DND-41 (cell line): ENCODE measurements at regions not wholly inside any gene's neighbourhood (a gene's known extent, or its start where the extent isn't known, plus 50 kb on each side); places are given as distances from the start of the nearest gene placed in this dataset.

Experiments used
- ATAC-seq: fragments of 200-7000 bp; cut with Tn5 transposase; 3 replicates; pipeline ENCODE4 v1.9.1; 2021; ENCODE audit warnings: low read depth; ENCODE audit not compliant: insufficient read depth
- DNase-seq: peaks from one replicate; pipeline ENCODE4 v3.0.0-alpha.2; 2020
- H2AFZ ChIP-seq: 2 replicates; pipeline ENCODE4 v1.6.0; 2012; ENCODE audit warnings: low read depth, low read length
- H3K27ac ChIP-seq: 2 replicates; pipeline ENCODE4 v1.5.1; 2012; ENCODE audit warnings: low read length, inconsistent platforms
- H3K27me3 ChIP-seq: fragments of 200-600 bp; sonication (generic); 2 replicates; pipeline ENCODE4 v1.6.0; 2012; ENCODE audit warnings: low read length, mild to moderate bottlenecking, inconsistent platforms; ENCODE audit not compliant: insufficient read depth, poor library complexity
- H3K36me3 ChIP-seq: 2 replicates; pipeline ENCODE4 v1.5.1; 2012; ENCODE audit warnings: low read length, inconsistent platforms; ENCODE audit not compliant: insufficient read depth
- H3K4me1 ChIP-seq: 2 replicates; pipeline ENCODE4 v1.5.1; 2012; ENCODE audit warnings: mild to moderate bottlenecking, low read length; ENCODE audit not compliant: insufficient read depth
- H3K4me2 ChIP-seq: 2 replicates; pipeline ENCODE4 v1.6.0; 2012; ENCODE audit warnings: mild to moderate bottlenecking, moderate library complexity, low read length, inconsistent platforms; ENCODE audit not compliant: insufficient read depth
- H3K4me3 ChIP-seq, 2 experiments: fragments of 200-600 bp in 1 of 2; shearing (Covaris generic) in 1 of 2; 2 replicates each; pipeline ENCODE4 v1.5.1; 2012 to 2016; ENCODE audit warnings: inconsistent platforms in 2 of 2, low read length in 2 of 2, mild to moderate bottlenecking in 2 of 2, low read depth in 1 of 2, moderate library complexity in 1 of 2
- H3K79me2 ChIP-seq: 2 replicates; pipeline ENCODE4 v1.6.0; 2012; ENCODE audit warnings: low read length, inconsistent platforms; ENCODE audit not compliant: insufficient read depth
- H3K9ac ChIP-seq: 2 replicates; pipeline ENCODE4 v1.6.0; 2012; ENCODE audit warnings: low read depth, mild to moderate bottlenecking, inconsistent platforms, low read length, moderate library complexity
- H3K9me3 ChIP-seq: 2 replicates; pipeline ENCODE4 v1.5.1; 2012; ENCODE audit warnings: low read length, moderate library complexity, mild to moderate bottlenecking, inconsistent platforms; ENCODE audit not compliant: insufficient read depth, severe bottlenecking
- H4K20me1 ChIP-seq: 2 replicates; pipeline ENCODE4 v1.6.0; 2012; ENCODE audit warnings: low read length; ENCODE audit not compliant: insufficient read depth
- CTCF ChIP-seq: IDR thresholded peaks from 2 replicates; pipeline ENCODE4 v1.5.1; 2012; ENCODE audit warnings: borderline replicate concordance, low read length, moderate library complexity, mild to moderate bottlenecking; ENCODE audit not compliant: poor library complexity, severe bottlenecking; ENCODE audit errors: extremely low read depth
- EZH2 ChIP-seq: IDR thresholded peaks from 3 replicates; pipeline ENCODE4 v1.6.1; 2012; ENCODE audit warnings: borderline replicate concordance, low read depth, mild to moderate bottlenecking, moderate library complexity, low read length, inconsistent platforms; ENCODE audit not compliant: severe bottlenecking

- Histone ChIP-seq H3K36me3 (no peaks in the 10 kb centered on the region), H3K4me2 (no peak overlapping the region), H3K4me1 (no peaks in the 10 kb centered on the region), H3K79me2 (no peaks in the 10 kb centered on the region), H3K27ac (no peak overlapping the region), H3K9ac (no peak overlapping the region), H2AFZ (no peak overlapping the region), H3K27me3 (peaks cover 20% of the 10 kb centered on the region), H3K9me3 (no peaks in the 10 kb centered on the region), H3K4me3 (no peak overlapping the region), H4K20me1 (no peaks in the 10 kb centered on the region)
- no peak for TF ChIP-seq EZH2
- TF ChIP-seq CTCF: no peak
- ATAC-seq (no peak), DNase-seq (no peak)
These were observed 68.2 kb upstream of the WSCD2 start for GRCh38 chr12:108060903-108061302.

DNA sequence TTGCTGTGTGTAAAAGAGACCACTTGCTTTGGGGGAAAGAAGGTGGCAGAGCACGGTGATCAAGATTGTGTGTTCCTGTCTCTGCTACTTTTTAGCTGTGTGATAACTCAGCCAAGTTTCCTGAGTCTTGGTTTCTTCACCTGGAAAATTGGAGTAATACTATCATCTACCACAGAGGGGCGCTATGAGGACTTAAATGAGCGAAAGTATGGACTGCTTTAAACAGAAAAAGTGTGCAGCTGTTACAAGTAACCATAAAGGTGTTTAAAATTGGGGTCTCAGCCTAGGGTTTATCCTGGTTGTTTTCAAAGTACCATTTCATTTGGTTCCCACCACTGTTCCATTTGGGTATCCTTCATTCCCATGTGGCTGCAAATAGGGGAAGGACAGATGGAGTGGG is 65.9 kb upstream of the WSCD2 start:
- no peaks in the 10 kb centered on the region for H3K9me3 ChIP-seq
- H3K36me3 ChIP-seq: no peaks in the 10 kb centered on the region
- H4K20me1 ChIP-seq: no peaks in the 10 kb centered on the region
- peaks cover 4% of the 10 kb centered on the region for H3K27me3 ChIP-seq
- no peak overlapping the region for H3K4me2 ChIP-seq
- no peaks in the 10 kb centered on the region for H3K79me2 ChIP-seq
- no peak overlapping the region for H3K4me3 ChIP-seq
- DNase-seq: no peak
- no peak for ATAC-seq
- no peak overlapping the region for H3K9ac ChIP-seq
- no peak for TF ChIP-seq EZH2
- TF ChIP-seq CTCF: peak; percentile 57
- H2AFZ ChIP-seq: no peak overlapping the region
- no peaks in the 10 kb centered on the region for H3K4me1 ChIP-seq
- H3K27ac ChIP-seq: no peak overlapping the region

GRCh38 chr12:108065069-108065468 is 64.0 kb upstream of the WSCD2 start:
- H3K79me2 ChIP-seq: no peaks in the 10 kb centered on the region
- H3K27ac ChIP-seq: no peak overlapping the region
- no peak overlapping the region for H3K4me2 ChIP-seq
- peaks cover 3% of the 10 kb centered on the region for H3K27me3 ChIP-seq
- H2AFZ ChIP-seq: no peak overlapping the region
- H3K9ac ChIP-seq: no peak overlapping the region
- H3K9me3 ChIP-seq: no peaks in the 10 kb centered on the region
- no peaks in the 10 kb centered on the region for H3K36me3 ChIP-seq
- DNase-seq: no peak
- no peak overlapping the region for H3K4me3 ChIP-seq
- TF ChIP-seq EZH2: no peak
- TF ChIP-seq CTCF: no peak
- ATAC-seq: no peak
- no peaks in the 10 kb centered on the region for H3K4me1 ChIP-seq
- no peaks in the 10 kb centered on the region for H4K20me1 ChIP-seq
